ENCODE measurements at regions not wholly inside any gene's neighbourhood (a gene's known extent, or its start where the extent isn't known, plus 50 kb on each side); places are given as distances from the start of the nearest gene placed in this dataset.

GRCh38 chr6:50979171-50979525 is 160.5 kb downstream of the TFAP2B start:
- Histone ChIP-seq H3K9me2 (replicated peaks; ENCODE audit: insufficient read depth, low read length) (no peaks in the 10 kb centered on the region), H3K9me3 (ENCODE audit: insufficient read depth, low read length) (no peaks in the 10 kb centered on the region), H3K4me3 (ENCODE audit: insufficient read depth, low read length, poor library complexity, severe bottlenecking) (no peak overlapping the region), H3F3A (ENCODE audit: insufficient read depth) (no peaks in the 10 kb centered on the region), H3K27ac (ENCODE audit: low read depth, low read length) (no peak overlapping the region), H3K4me2 (ENCODE audit: low read depth, low read length, poor library complexity, severe bottlenecking) (no peak overlapping the region), H3K36me3 (ENCODE audit: low read length) (no peaks in the 10 kb centered on the region), H3K9ac (ENCODE audit: low read length) (no peak overlapping the region), H3K27me3 (ENCODE audit: low read length) (no peaks in the 10 kb centered on the region), H4K20me1 (ENCODE audit: low read depth, low read length) (no peaks in the 10 kb centered on the region; the same call in 1 of the 2 replicates), H2AFZ (ENCODE audit: low read depth, low read length, severe bottlenecking) (no peak overlapping the region), H3K79me2 (ENCODE audit: insufficient read depth, low read length) (no peaks in the 10 kb centered on the region)
- TF ChIP-seq CTCF (IDR thresholded peaks at IDR 0.05; ENCODE audit: insufficient read depth, low read length, poor library complexity, severe bottlenecking) (no peak), EZH2phosphoT487 (conservative IDR thresholded peaks at IDR 0.05; ENCODE audit: low read length) (no peak)

- no peaks in the 10 kb centered on the region for H3F3A ChIP-seq (ENCODE audit: insufficient read depth)
- H4K20me1 ChIP-seq (ENCODE audit: low read depth, low read length), result no peaks in the 10 kb centered on the region; the same call in 1 of the 2 replicates
- H3K9ac ChIP-seq (ENCODE audit: low read length), result no peak overlapping the region
- H3K79me2 ChIP-seq (ENCODE audit: insufficient read depth, low read length), result no peaks in the 10 kb centered on the region
- H3K9me3 ChIP-seq (ENCODE audit: insufficient read depth, low read length), result no peaks in the 10 kb centered on the region
- TF ChIP-seq CTCF (IDR thresholded peaks at IDR 0.05; ENCODE audit: insufficient read depth, low read length, poor library complexity, severe bottlenecking) (no peak), EZH2phosphoT487 (conservative IDR thresholded peaks at IDR 0.05; ENCODE audit: low read length) (no peak)
- H3K27me3 ChIP-seq (ENCODE audit: low read length), result no peaks in the 10 kb centered on the region
- no peak overlapping the region for H3K4me3 ChIP-seq (ENCODE audit: insufficient read depth, low read length, poor library complexity, severe bottlenecking)
- H2AFZ ChIP-seq (ENCODE audit: low read depth, low read length, severe bottlenecking), result no peak overlapping the region
- no peaks in the 10 kb centered on the region for H3K9me2 ChIP-seq (replicated peaks; ENCODE audit: insufficient read depth, low read length)
- H3K27ac ChIP-seq (ENCODE audit: low read depth, low read length), result no peak overlapping the region
- H3K4me2 ChIP-seq (ENCODE audit: low read depth, low read length, poor library complexity, severe bottlenecking), result no peak overlapping the region
- no peaks in the 10 kb centered on the region for H3K36me3 ChIP-seq (ENCODE audit: low read length)
Measured at GRCh38 chr6:50984135-50984534, 165.5 kb downstream of the TFAP2B start.

GRCh38 chr6:50986319-50986718 is 167.6 kb downstream of the TFAP2B start:
- no peak for TF ChIP-seq CTCF (IDR thresholded peaks at IDR 0.05; ENCODE audit: insufficient read depth, low read length, poor library complexity, severe bottlenecking)

More at GRCh38 chr6:50986319-50986718, 167.6 kb downstream of the TFAP2B start:
- H2AFZ ChIP-seq (ENCODE audit: low read depth, low read length, severe bottlenecking), result no peak overlapping the region
- no peaks in the 10 kb centered on the region for H3K36me3 ChIP-seq (ENCODE audit: low read length)
- H3K4me3 ChIP-seq (ENCODE audit: insufficient read depth, low read length, poor library complexity, severe bottlenecking), result no peak overlapping the region
- no peak overlapping the region for H3K27ac ChIP-seq (ENCODE audit: low read depth, low read length)
- no peaks in the 10 kb centered on the region for H3K79me2 ChIP-seq (ENCODE audit: insufficient read depth, low read length)
- no peaks in the 10 kb centered on the region; the same call in 1 of the 2 replicates for H4K20me1 ChIP-seq (ENCODE audit: low read depth, low read length)
- H3K9ac ChIP-seq (ENCODE audit: low read length), result no peak overlapping the region
- H3K9me3 ChIP-seq (ENCODE audit: insufficient read depth, low read length), result no peaks in the 10 kb centered on the region
- no peaks in the 10 kb centered on the region for H3K27me3 ChIP-seq (ENCODE audit: low read length)
- H3K9me2 ChIP-seq (replicated peaks; ENCODE audit: insufficient read depth, low read length), result no peaks in the 10 kb centered on the region
- H3K4me2 ChIP-seq (ENCODE audit: low read depth, low read length, poor library complexity, severe bottlenecking), result no peak overlapping the region
- no peaks in the 10 kb centered on the region for H3F3A ChIP-seq (ENCODE audit: insufficient read depth)
